ENCODE measurements at regions not wholly inside any gene's neighbourhood (a gene's known extent, or its start where the extent isn't known, plus 50 kb on each side); places are given as distances from the start of the nearest gene placed in this dataset.

DNA sequence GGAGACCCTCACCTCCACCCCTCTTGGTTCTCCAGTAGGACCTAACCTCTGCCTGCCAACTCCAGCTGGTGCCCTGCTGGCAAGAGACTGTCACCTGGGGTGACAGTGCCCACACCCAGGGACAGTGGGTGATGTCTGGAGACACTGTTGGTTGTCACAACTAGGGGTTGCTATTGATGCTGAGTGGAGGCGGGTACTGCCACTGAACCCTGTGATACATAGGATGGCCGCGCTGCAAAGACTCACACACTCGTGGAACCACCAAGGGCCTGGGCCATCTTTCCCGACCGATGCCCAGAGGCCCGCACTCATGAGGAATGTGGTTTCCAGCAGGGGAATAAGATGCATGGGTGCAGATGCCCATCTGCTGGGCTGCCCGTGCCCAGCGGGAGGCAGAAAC lies 143.2 kb downstream of the SHANK2 start:
- Histone ChIP-seq H3K4me1 (replicated peaks in 1 of 2) (no peaks in the 10 kb centered on the region), H3K27me3 (no peaks in the 10 kb centered on the region), H3K27ac (no peak overlapping the region), H3K4me3 (no peak overlapping the region), H3K9me3 (replicated peaks in 1 of 3) (no peaks in the 10 kb centered on the region), H3K36me3 (replicated peaks in 1 of 2) (no peaks in the 10 kb centered on the region)
- no peak for TF ChIP-seq POLR2A (IDR thresholded peaks at IDR 0.05)
- TF ChIP-seq, protein P1, sequence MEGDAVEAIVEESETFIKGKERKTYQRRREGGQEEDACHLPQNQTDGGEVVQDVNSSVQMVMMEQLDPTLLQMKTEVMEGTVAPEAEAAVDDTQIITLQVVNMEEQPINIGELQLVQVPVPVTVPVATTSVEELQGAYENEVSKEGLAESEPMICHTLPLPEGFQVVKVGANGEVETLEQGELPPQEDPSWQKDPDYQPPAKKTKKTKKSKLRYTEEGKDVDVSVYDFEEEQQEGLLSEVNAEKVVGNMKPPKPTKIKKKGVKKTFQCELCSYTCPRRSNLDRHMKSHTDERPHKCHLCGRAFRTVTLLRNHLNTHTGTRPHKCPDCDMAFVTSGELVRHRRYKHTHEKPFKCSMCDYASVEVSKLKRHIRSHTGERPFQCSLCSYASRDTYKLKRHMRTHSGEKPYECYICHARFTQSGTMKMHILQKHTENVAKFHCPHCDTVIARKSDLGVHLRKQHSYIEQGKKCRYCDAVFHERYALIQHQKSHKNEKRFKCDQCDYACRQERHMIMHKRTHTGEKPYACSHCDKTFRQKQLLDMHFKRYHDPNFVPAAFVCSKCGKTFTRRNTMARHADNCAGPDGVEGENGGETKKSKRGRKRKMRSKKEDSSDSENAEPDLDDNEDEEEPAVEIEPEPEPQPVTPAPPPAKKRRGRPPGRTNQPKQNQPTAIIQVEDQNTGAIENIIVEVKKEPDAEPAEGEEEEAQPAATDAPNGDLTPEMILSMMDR (IDR thresholded peaks at IDR 0.05) = no peak
- DNase-seq = no peak
- intact Hi-C loops (cut with DNase I) = no loop called here
- 89 to 95% (median 94%) methylated on average over 9 of the region's 9 CpGs for WGBS, 4 donors

GRCh38 chr11:71108013-71108865 lies 144.1 kb downstream of the SHANK2 start:
- 76 to 84% (median 81%) methylated on average over 10 to 21 of the region's 21 CpGs for WGBS, 4 donors
- H3K27me3 ChIP-seq = no peaks in the 10 kb centered on the region

DNA sequence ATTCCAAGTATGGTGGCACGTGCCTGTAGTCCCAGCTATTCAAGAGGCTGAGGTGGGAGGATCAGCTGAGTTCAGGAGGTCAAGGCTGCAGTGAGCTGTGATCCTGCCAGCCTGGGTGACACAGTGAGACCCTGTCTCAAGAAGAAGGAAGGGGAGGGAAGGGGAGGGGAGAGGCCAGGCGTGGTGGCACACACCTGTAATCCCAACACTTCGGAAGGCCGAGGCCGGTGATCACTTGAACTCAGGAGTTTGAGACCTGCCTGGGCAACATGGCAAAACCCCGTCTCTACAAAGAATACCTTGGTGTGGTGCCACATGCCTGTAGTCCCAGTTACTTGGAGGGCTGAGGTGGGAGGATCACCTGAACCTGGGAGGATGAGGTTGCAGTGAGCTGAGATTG lies 145.7 kb downstream of the SHANK2 start:
- no peaks in the 10 kb centered on the region for H3K4me1 ChIP-seq (replicated peaks in 1 of 2)
- H3K27ac ChIP-seq = no peak overlapping the region
- intact Hi-C loops (cut with DNase I) = no loop called here
- WGBS, 4 donors = 86 to 91% (median 89%) methylated on average over 6 of the region's 6 CpGs
- no peaks in the 10 kb centered on the region for H3K9me3 ChIP-seq (replicated peaks in 1 of 3)
- no peaks in the 10 kb centered on the region for H3K27me3 ChIP-seq
- TF ChIP-seq POLR2A (IDR thresholded peaks at IDR 0.05) = no peak
- TF ChIP-seq, protein P1 (IDR thresholded peaks at IDR 0.05) = no peak
- H3K36me3 ChIP-seq (replicated peaks in 1 of 2) = no peaks in the 10 kb centered on the region
- no peak for DNase-seq
- H3K4me3 ChIP-seq = no peak overlapping the region

More at GRCh38 chr11:71108013-71108865, 144.1 kb downstream of the SHANK2 start:
- no peaks in the 10 kb centered on the region for H3K9me3 ChIP-seq (replicated peaks in 1 of 3)
- H3K4me1 ChIP-seq (replicated peaks in 1 of 2) = no peaks in the 10 kb centered on the region
- TF ChIP-seq POLR2A (IDR thresholded peaks at IDR 0.05) = no peak
- TF ChIP-seq, protein P1 (IDR thresholded peaks at IDR 0.05) = no peak
- no peak for DNase-seq
- H3K36me3 ChIP-seq (replicated peaks in 1 of 2) = no peaks in the 10 kb centered on the region
- H3K27ac ChIP-seq = no peak overlapping the region
- H3K4me3 ChIP-seq = no peak overlapping the region
- intact Hi-C loops (cut with DNase I) = no loop called here

- Histone ChIP-seq H3K4me1 (replicated peaks in 1 of 2) (no peaks in the 10 kb centered on the region), H3K4me3 (no peak overlapping the region), H3K36me3 (replicated peaks in 1 of 2) (no peaks in the 10 kb centered on the region), H3K27ac (no peak overlapping the region), H3K27me3 (no peaks in the 10 kb centered on the region), H3K9me3 (replicated peaks in 1 of 3) (no peaks in the 10 kb centered on the region)
- intact Hi-C loops (cut with DNase I) = no loop called here
- peak in 1 of 7 donors; percentile 23 for DNase-seq
- TF ChIP-seq, protein P1 (IDR thresholded peaks at IDR 0.05) = no peak
- no peak for TF ChIP-seq POLR2A (IDR thresholded peaks at IDR 0.05)
- WGBS, 4 donors = 62 to 88% (median 80%) methylated on average over 7 of the region's 7 CpGs
Measured at GRCh38 chr11:71103266-71103665, 149.1 kb downstream of the SHANK2 start.

Measured in adrenal gland (tissue), 9 donors.